Neural crest cell (in vitro differentiated cells): ENCODE measurements at regions not wholly inside any gene's neighbourhood (a gene's known extent, or its start where the extent isn't known, plus 50 kb on each side); places are given as distances from the start of the nearest gene placed in this dataset.

Experiments used
- DNase-seq: peaks from one replicate; pipeline ENCODE4 v3.0.0; 2021; ENCODE audit warnings: low read depth, mixed read lengths, low spot score
- H3K27ac Mint-ChIP-seq: one replicate; pipeline ENCODE4 v1.8.0; 2021; ENCODE audit warnings: mild to moderate bottlenecking, mixed read lengths; ENCODE audit not compliant: unreplicated experiment
- H3K27me3 Mint-ChIP-seq: 2 replicates; pipeline ENCODE4 v1.8.0; 2021; ENCODE audit warnings: low read depth, mild to moderate bottlenecking, mixed read lengths
- H3K36me3 Mint-ChIP-seq: 2 replicates; pipeline ENCODE4 v1.8.0; 2021; ENCODE audit warnings: low read depth, mild to moderate bottlenecking, mixed read lengths
- H3K4me1 Mint-ChIP-seq: 2 replicates; pipeline ENCODE4 v1.8.0; 2021; ENCODE audit warnings: mixed read lengths
- H3K4me3 Mint-ChIP-seq: one replicate; pipeline ENCODE4 v1.8.0; 2021; ENCODE audit warnings: mild to moderate bottlenecking, mixed read lengths
- H3K9me3 Mint-ChIP-seq: 2 replicates; pipeline ENCODE4 v1.8.0; 2021; ENCODE audit warnings: mixed read lengths
- TF ChIP-seq, protein P1 (sequence below): fragments of 200-600 bp; sonication (generic); conservative IDR thresholded peaks from 2 replicates; pipeline ENCODE4 v1.5.0; 2021; ENCODE audit warnings: antibody characterized with exemption, mild to moderate bottlenecking

DNA sequence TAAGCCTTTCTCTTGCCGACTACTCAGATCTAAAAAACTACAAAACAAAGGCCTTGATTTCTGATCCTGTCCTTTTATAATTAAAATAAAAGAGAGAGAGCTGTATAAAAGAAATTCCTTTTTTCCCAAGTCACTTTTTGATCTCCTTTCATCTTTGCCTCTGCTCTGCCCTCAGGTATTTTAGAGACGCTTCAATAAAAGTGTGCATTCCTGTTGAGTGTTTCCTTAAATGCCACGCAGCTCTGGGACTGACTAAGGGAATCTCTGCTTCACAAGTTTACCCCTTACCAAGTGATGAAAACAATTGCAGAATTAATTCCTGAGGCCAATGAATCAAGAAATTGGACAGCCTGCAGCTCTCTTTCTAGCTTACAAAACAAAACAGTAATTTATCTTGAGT lies 1109.8 kb downstream of the TMTC2 start:
- Mint-ChIP-seq H3K9me3 (no peaks in the 10 kb centered on the region), H3K36me3 (no peaks in the 10 kb centered on the region), H3K4me3 (no peak overlapping the region), H3K27ac (no peak overlapping the region), H3K4me1 (peaks cover 3% of the 10 kb centered on the region), H3K27me3 (no peaks in the 10 kb centered on the region)
- TF ChIP-seq, protein P1, sequence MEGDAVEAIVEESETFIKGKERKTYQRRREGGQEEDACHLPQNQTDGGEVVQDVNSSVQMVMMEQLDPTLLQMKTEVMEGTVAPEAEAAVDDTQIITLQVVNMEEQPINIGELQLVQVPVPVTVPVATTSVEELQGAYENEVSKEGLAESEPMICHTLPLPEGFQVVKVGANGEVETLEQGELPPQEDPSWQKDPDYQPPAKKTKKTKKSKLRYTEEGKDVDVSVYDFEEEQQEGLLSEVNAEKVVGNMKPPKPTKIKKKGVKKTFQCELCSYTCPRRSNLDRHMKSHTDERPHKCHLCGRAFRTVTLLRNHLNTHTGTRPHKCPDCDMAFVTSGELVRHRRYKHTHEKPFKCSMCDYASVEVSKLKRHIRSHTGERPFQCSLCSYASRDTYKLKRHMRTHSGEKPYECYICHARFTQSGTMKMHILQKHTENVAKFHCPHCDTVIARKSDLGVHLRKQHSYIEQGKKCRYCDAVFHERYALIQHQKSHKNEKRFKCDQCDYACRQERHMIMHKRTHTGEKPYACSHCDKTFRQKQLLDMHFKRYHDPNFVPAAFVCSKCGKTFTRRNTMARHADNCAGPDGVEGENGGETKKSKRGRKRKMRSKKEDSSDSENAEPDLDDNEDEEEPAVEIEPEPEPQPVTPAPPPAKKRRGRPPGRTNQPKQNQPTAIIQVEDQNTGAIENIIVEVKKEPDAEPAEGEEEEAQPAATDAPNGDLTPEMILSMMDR, result no peak
- DNase-seq, result no peak

DNA sequence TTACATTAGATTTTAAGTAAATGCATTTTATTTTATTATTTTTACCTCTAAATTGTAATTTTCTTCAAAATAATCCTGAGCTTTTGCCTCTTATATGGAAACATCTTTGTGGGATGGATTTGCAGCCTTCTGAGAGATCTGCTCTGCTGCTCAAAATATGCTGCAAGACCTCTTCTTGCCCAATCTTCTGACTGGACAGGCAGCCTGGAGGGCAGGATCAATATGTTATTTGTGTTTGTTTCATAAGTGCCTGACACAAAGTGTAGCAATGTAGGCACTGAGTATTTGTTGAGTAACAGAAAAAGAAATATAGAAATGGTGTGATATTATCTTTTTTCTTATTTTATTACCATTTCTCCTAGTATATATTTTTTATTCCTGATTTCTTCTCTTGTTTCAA lies 1106.9 kb downstream of the TMTC2 start:
- H3K9me3 Mint-ChIP-seq, result no peaks in the 10 kb centered on the region
- TF ChIP-seq, protein P1, result no peak
- H3K36me3 Mint-ChIP-seq, result no peaks in the 10 kb centered on the region
- no peak overlapping the region for H3K27ac Mint-ChIP-seq
- DNase-seq, result no peak
- H3K27me3 Mint-ChIP-seq, result no peaks in the 10 kb centered on the region
- H3K4me1 Mint-ChIP-seq, result peaks cover 3% of the 10 kb centered on the region
- no peak overlapping the region for H3K4me3 Mint-ChIP-seq

DNA sequence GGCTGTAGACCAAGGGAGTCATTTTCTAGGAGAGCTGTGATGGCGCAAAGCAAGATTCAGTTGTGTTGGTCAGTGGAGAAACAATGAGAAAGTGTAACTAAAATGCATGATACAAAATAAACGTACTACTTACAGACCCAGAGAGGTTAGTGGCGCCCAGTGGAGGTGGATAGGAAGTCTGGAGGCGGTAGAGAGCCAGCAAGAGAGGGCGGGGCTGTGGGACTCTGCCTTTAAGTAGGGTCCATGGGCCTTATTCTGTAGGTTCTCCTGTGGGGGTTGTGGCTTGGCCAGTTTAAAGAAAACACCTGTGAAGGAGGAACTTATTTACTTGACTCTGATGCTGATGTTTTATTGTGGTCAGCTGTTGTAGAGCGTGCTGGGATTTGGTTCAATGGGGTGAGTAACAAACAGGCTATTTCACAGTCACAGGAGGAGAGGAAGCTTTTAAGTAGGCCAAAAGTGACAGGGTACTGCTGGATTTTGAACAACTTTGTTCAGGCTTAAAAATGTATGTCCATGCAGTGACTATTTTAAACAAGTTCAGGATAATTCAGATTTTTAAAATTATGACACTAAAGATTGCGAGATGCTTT lies 1097.7 kb downstream of the TMTC2 start:
- no peak overlapping the region for H3K27ac Mint-ChIP-seq
- H3K4me1 Mint-ChIP-seq, result no peaks in the 10 kb centered on the region
- no peaks in the 10 kb centered on the region for H3K27me3 Mint-ChIP-seq
- TF ChIP-seq, protein P1, result no peak
- H3K9me3 Mint-ChIP-seq, result no peaks in the 10 kb centered on the region
- no peaks in the 10 kb centered on the region for H3K36me3 Mint-ChIP-seq
- no peak for DNase-seq
- no peak overlapping the region for H3K4me3 Mint-ChIP-seq

DNA sequence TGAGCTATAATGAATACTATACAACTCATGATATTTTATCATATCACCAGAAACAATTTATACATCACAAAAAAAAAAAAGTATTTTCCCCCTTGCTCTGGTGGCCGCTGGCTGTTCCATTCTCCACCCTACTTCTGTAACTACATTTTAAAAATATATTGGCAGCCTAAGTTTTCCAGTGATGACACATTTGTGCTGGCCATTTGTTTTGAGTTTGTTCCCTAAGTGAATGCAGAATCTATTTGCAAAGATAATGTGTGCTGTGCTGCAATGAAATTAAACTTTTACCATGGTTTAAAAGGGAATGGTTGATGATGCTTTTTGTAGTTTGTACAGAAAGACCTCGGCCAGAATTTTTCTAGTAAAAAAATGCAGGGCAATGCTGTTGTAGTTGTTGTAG lies 1092.8 kb downstream of the TMTC2 start:
- H3K4me1 Mint-ChIP-seq, result no peaks in the 10 kb centered on the region
- TF ChIP-seq, protein P1, result no peak
- H3K4me3 Mint-ChIP-seq, result no peak overlapping the region
- H3K27me3 Mint-ChIP-seq, result no peaks in the 10 kb centered on the region
- H3K9me3 Mint-ChIP-seq, result peaks cover under 1% of the 10 kb centered on the region
- no peaks in the 10 kb centered on the region for H3K36me3 Mint-ChIP-seq
- no peak overlapping the region for H3K27ac Mint-ChIP-seq
- no peak for DNase-seq

DNA sequence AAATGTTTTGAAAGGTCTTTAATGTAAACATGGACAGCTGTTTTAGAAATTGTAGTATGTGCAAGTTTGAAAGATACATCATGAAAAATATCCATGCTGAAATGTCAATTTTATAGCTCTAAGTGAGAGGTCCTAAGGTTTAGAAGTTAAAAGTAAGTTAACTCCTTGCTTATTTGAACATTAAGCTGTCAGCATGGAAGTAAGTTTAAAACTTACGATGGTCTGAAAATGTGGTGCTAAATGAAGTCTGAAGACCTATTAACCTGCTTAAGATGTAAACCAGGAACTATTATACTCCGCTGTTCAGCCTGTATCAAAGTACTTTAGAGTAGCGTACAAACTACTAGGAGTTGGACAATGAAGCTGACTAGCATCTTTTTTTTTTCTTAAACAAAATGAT lies 1082.4 kb downstream of the TMTC2 start:
- DNase-seq, result no peak
- TF ChIP-seq, protein P1, result no peak
- H3K27ac Mint-ChIP-seq, result no peak overlapping the region
- no peaks in the 10 kb centered on the region for H3K4me1 Mint-ChIP-seq
- no peaks in the 10 kb centered on the region for H3K27me3 Mint-ChIP-seq
- peaks cover 2% of the 10 kb centered on the region for H3K9me3 Mint-ChIP-seq
- H3K36me3 Mint-ChIP-seq, result no peaks in the 10 kb centered on the region
- H3K4me3 Mint-ChIP-seq, result no peak overlapping the region

DNA sequence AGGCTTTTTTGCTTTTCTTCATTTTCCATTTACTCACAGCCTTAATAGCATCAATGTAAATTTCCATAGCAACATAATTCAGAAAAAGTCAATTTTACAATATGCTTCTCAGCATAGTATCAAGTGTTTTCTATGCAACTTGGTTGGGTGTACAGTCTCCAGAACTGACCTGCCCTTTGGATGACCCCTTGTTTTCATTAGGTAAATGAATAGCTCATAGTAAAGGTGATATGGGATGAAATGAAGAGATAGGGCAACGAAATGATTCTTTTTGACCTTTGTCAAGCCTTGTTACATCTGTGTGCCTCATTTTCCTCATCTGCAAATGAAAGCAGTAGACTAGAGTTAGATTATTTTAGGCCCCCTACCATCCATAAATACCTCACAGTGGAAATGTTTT lies 1081.0 kb downstream of the TMTC2 start:
- Mint-ChIP-seq H3K4me3 (no peak overlapping the region), H3K36me3 (peaks cover 2% of the 10 kb centered on the region), H3K4me1 (no peaks in the 10 kb centered on the region), H3K27ac (no peak overlapping the region), H3K27me3 (no peaks in the 10 kb centered on the region), H3K9me3 (peaks cover 8% of the 10 kb centered on the region)
- DNase-seq, result no peak
- TF ChIP-seq, protein P1, result no peak
